K562 (cell line): ENCODE measurements at regions not wholly inside any gene's neighbourhood (a gene's known extent, or its start where the extent isn't known, plus 50 kb on each side); places are given as distances from the start of the nearest gene placed in this dataset.

Source experiments
- ATAC-seq: fragments of 200-7000 bp; cut with Tn5 transposase; 3 replicates; pipeline ENCODE4 v1.9.1; 2020; ENCODE audit warnings: moderate library complexity
- BruUV-seq: library from RNA; stranded (reverse); fragments of 400-500 nt; replicated peaks from 2 replicates; lab custom pipeline; 2021; lab: Mats Ljungman, UMichigan
- CTCF ChIA-PET: fragments of 300-600 bp; formaldehyde crosslinking; extraction: SDS; loops from one replicate; lab custom pipeline; 2021; ENCODE audit warnings: low intra/inter-chr PET ratio; lab: Yijun Ruan, JAX
- POLR2A ChIA-PET: fragments of 300-600, 350-650 bp; sonication (Branson Sonifier 250); formaldehyde crosslinking; extraction: SDS; loops from one replicate; lab custom pipeline; 2021; ENCODE audit warnings: antibody characterized with exemption, inconsistent platforms; lab: Yijun Ruan, JAX
- DNase-seq, 4 experiments: peaks; one replicate each; pipeline versions ENCODE4 v3.0.0 to v3.0.0-alpha.2; 2011 to 2018; ENCODE audit warnings: low spot score in 3 of 4, mixed read lengths in 3 of 4; ENCODE audit errors: extremely low read depth in 1 of 4
- FAIRE-seq: peaks from 2 replicates; lab custom pipeline; 2011; peaks lifted over from hg19 to GRCh38; lab: Jason Lieb, UNC
- H2AFZ ChIP-seq: 2 replicates; pipeline ENCODE4 v1.6.0; 2011; ENCODE audit warnings: low read depth, low read length, control low read depth, inconsistent platforms
- H3K27ac ChIP-seq: fragments of 200-600 bp; 3 replicates; pipeline ENCODE4 v1.8.0; 2011; ENCODE audit warnings: low read depth, mild to moderate bottlenecking, control low read depth, inconsistent platforms, low read length, moderate library complexity, mixed read lengths; ENCODE audit errors: extremely low read depth
- H3K27me3 ChIP-seq, 2 experiments: fragments of 300-600 bp in 1 of 2; 2 replicates in 1 of 2; 3 replicates in 1 of 2; pipeline versions ENCODE4 v1.6.0 to v1.8.0; 2011; ENCODE audit warnings: inconsistent platforms in 2 of 2, low read length in 2 of 2, mild to moderate bottlenecking in 1 of 2, mixed read lengths in 1 of 2, moderate library complexity in 1 of 2; ENCODE audit not compliant: control insufficient read depth in 2 of 2, insufficient read depth in 2 of 2
- H3K36me3 ChIP-seq: fragments of 300-600 bp; 3 replicates; pipeline ENCODE4 v1.8.0; 2011; ENCODE audit warnings: mild to moderate bottlenecking, low read length, inconsistent platforms; ENCODE audit not compliant: control insufficient read depth, insufficient read depth
- H3K4me1 ChIP-seq, 2 experiments: fragments of 200-600 bp in 1 of 2; replicated peaks in 1 of 2; 2 replicates in 1 of 2; 3 replicates in 1 of 2; pipeline versions ENCODE4 v1.5.1 to v1.8.0; 2011; ENCODE audit warnings: inconsistent platforms in 2 of 2, low read length in 2 of 2, mild to moderate bottlenecking in 1 of 2, mixed read lengths in 1 of 2, moderate library complexity in 1 of 2; ENCODE audit not compliant: control insufficient read depth in 2 of 2, insufficient read depth in 2 of 2
- H3K4me2 ChIP-seq: 2 replicates; pipeline ENCODE4 v1.6.1; 2011; ENCODE audit warnings: low read length, control low read depth, inconsistent platforms, mixed read lengths; ENCODE audit not compliant: insufficient read depth
- H3K4me3 ChIP-seq: fragments of 200-600 bp; sonication (generic), shearing (Covaris generic); 2 replicates; pipeline ENCODE4 v1.5.1; 2016; ENCODE audit warnings: control low read depth, inconsistent platforms
- H3K79me2 ChIP-seq: fragments of 200-600 bp; 3 replicates; pipeline ENCODE4 v1.8.0; 2011; ENCODE audit warnings: low read length, inconsistent platforms; ENCODE audit not compliant: control insufficient read depth, insufficient read depth
- H3K9ac ChIP-seq, 2 experiments: 2 replicates each; pipeline versions ENCODE4 v1.6.0 to v1.6.1; 2011; ENCODE audit warnings: low read depth in 2 of 2, low read length in 2 of 2, control low read depth in 1 of 2, inconsistent platforms in 1 of 2, mild to moderate bottlenecking in 1 of 2, mixed read lengths in 1 of 2; ENCODE audit not compliant: insufficient read depth in 1 of 2
- H3K9me1 ChIP-seq: one replicate; pipeline ENCODE4 v1.6.0; 2011; ENCODE audit warnings: inconsistent platforms, mild to moderate bottlenecking, low read length, moderate library complexity; ENCODE audit not compliant: control insufficient read depth, insufficient read depth
- H3K9me3 ChIP-seq: replicated peaks from 2 replicates; pipeline ENCODE4 v1.5.1; 2011; ENCODE audit warnings: low read depth, low read length, inconsistent platforms; ENCODE audit not compliant: control insufficient read depth, insufficient read depth
- H4K20me1 ChIP-seq: replicated peaks from 2 replicates; pipeline ENCODE4 v1.6.1; 2011; ENCODE audit warnings: low read length, inconsistent platforms, mixed read lengths; ENCODE audit not compliant: control insufficient read depth, insufficient read depth
- ETS2 ChIP-seq: IDR thresholded peaks from 2 replicates; pipeline ENCODE4 v1.6.1; 2016; ENCODE audit warnings: borderline replicate concordance, missing genetic modification characterization, mild to moderate bottlenecking, moderate library complexity, missing compliant biosample characterization; ENCODE audit not compliant: poor library complexity, severe bottlenecking
- HIVEP1 ChIP-seq: fragments of 250-450 bp; sonication (Bioruptor Pico); IDR thresholded peaks from 2 replicates; pipeline ENCODE4 v1.4.0; 2020; ENCODE audit warnings: mild to moderate bottlenecking
- MITF ChIP-seq: IDR thresholded peaks from 2 replicates; pipeline ENCODE4 v1.6.1; 2014; ENCODE audit warnings: antibody characterized with exemption
- NCOR1 ChIP-seq: fragments of 450-650 bp; IDR thresholded peaks from 2 replicates; pipeline ENCODE4 v1.6.1; 2016; ENCODE audit warnings: mild to moderate bottlenecking, moderate library complexity
- NR2F6 ChIP-seq: fragments of 450-650 bp; formaldehyde crosslinking; IDR thresholded peaks from 2 replicates; pipeline ENCODE4 v1.4.0; 2020; ENCODE audit warnings: mild to moderate bottlenecking
- RBM34 ChIP-seq: fragments of 200-400 bp; formaldehyde crosslinking; IDR thresholded peaks from 2 replicates; pipeline ENCODE4 v1.6.1; 2018; ENCODE audit warnings: low read length, borderline replicate concordance; ENCODE audit not compliant: insufficient read depth
- SOX6 ChIP-seq: fragments of 450-650 bp; IDR thresholded peaks from 2 replicates; pipeline ENCODE4 v1.6.1; 2014; ENCODE audit warnings: mild to moderate bottlenecking
- TEAD4 ChIP-seq, 2 experiments: sonication (generic) in 1 of 2; formaldehyde crosslinking in 1 of 2; IDR thresholded peaks; 2 replicates each; pipeline versions ENCODE4 v1.6.1 to v1.8.0; 2012 to 2022; ENCODE audit warnings: borderline replicate concordance in 1 of 2, inconsistent platforms in 1 of 2, low read length in 1 of 2, mild to moderate bottlenecking in 1 of 2, missing genetic modification reagents in 1 of 2
- ZNF280A ChIP-seq: fragments of 450-650 bp; IDR thresholded peaks from 2 replicates; pipeline ENCODE4 v1.6.1; 2018; ENCODE audit warnings: mild to moderate bottlenecking, low read depth; ENCODE audit not compliant: partially characterized antibody
- ZNF512 ChIP-seq: IDR thresholded peaks from 2 replicates; pipeline ENCODE4 v1.6.1; 2016; ENCODE audit warnings: missing genetic modification characterization, missing compliant biosample characterization
- ZNF584 ChIP-seq: fragments of 200-800 bp; sonication (Bioruptor generic); IDR thresholded peaks from 2 replicates; pipeline ENCODE4 v1.6.1; 2016; ENCODE audit warnings: low read depth, mild to moderate bottlenecking, missing genetic modification characterization, missing compliant biosample characterization
- WGBS: fragments of 100-300 bp; shearing (Covaris generic); methylation state at CpG from one replicate; pipeline ENCODE4 v1.1.6; 2016; ENCODE audit warnings: low coverage, mixed read lengths; ENCODE audit not compliant: insufficient coverage; ENCODE audit errors: missing lambda C conversion rate; 5-methylcytosine and 5-hydroxymethylcytosine counted together
- in situ Hi-C: fragments of 300-500 bp; cut with MboI; formaldehyde crosslinking; loops from 4 replicates; pipeline ENCODE4 v1.15.0; 2018; ENCODE audit warnings: inconsistent platforms, mixed read lengths
- intact Hi-C: fragments of 100-400 bp; cut with micrococcal nuclease; formaldehyde crosslinking; loops from 2 replicates; pipeline ENCODE4 v1.14.2; 2022

DNA sequence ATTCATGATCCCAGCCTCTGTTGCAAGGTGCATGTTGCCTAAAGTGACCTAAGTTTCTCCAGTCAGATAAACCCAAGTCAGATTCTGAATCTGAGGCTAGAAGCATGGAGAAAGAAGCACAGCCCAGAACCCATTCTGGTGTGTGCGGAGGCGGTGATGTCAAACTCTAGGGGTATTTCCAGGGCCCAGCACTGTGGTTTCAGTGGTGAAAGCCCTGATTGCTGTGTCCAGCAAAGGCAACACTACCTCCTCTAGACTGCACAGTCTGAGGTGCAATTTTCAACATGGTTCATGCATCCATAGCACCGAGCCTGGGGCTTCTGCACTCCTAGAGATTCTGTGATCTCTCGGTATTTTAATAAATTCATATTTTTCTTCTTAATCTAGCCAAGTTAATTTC is 264.8 kb upstream of the KLHL29 start:
- no peak for ATAC-seq
- ChIA-PET POLR2A (no interaction called here), CTCF (no interaction called here)
- Histone ChIP-seq H3K4me3 (no peak overlapping the region), H3K4me2 (no peak overlapping the region), H3K9ac (no peak overlapping the region), H3K27me3 (no peaks in the 10 kb centered on the region), H2AFZ (no peak overlapping the region), H3K79me2 (no peaks in the 10 kb centered on the region), H3K36me3 (no peaks in the 10 kb centered on the region), H3K27ac (no peak overlapping the region), H3K4me1 (no peaks in the 10 kb centered on the region), H3K9me1 (no peaks in the 10 kb centered on the region), H4K20me1 (no peaks in the 10 kb centered on the region), H3K9me3 (no peaks in the 10 kb centered on the region)
- in situ Hi-C loops = no loop called here
- FAIRE-seq = no peak
- no peak for TF ChIP-seq ZNF280A
- TF ChIP-seq NR2F6 = no peak
- no peak for TF ChIP-seq HIVEP1
- TF ChIP-seq ZNF584 (CRISPR knock-in tag) = no peak
- BruUV-seq = no TSS peak
- 0% methylated on average over 4 of the region's 4 CpGs for WGBS
- DNase-seq = no peak
- intact Hi-C loops = no loop called here

GRCh38 chr2:23121968-23122648 is 262.9 kb upstream of the KLHL29 start:
- Histone ChIP-seq H3K36me3 (no peaks in the 10 kb centered on the region), H3K4me1 (no peaks in the 10 kb centered on the region), H3K27ac (no peak overlapping the region), H2AFZ (no peak overlapping the region), H3K9me3 (no peaks in the 10 kb centered on the region), H3K9me1 (no peaks in the 10 kb centered on the region), H3K4me3 (no peak overlapping the region), H3K4me2 (no peak overlapping the region), H3K9ac (no peak overlapping the region), H4K20me1 (no peaks in the 10 kb centered on the region), H3K27me3 (no peaks in the 10 kb centered on the region), H3K79me2 (no peaks in the 10 kb centered on the region)
- 0% methylated on average over 3 of the region's 4 CpGs for WGBS
- ChIA-PET CTCF (no interaction called here), POLR2A (no interaction called here)
- DNase-seq (no peak), FAIRE-seq (no peak), ATAC-seq (no peak)
- intact Hi-C loops (no loop called here), in situ Hi-C loops (no loop called here)
- no TSS peak for BruUV-seq
- TF ChIP-seq ETS2 (tag) (no peak), ZNF512 (tag) (no peak), TEAD4 (IDR thresholded peaks at IDR 0.05; ENCODE audit: low read length) (no peak), TEAD4 (CRISPR knock-in tag; IDR thresholded peaks at IDR 0.05; ENCODE audit: borderline replicate concordance) (no peak), NCOR1 (no peak), RBM34 (no peak), MITF (no peak), SOX6 (no peak)
